Adrenal gland (tissue), 9 donors: ENCODE measurements at regions not wholly inside any gene's neighbourhood (a gene's known extent, or its start where the extent isn't known, plus 50 kb on each side); places are given as distances from the start of the nearest gene placed in this dataset.

Source experiments
- DNase-seq, 7 donors: peaks; one replicate each; pipeline ENCODE4 v3.0.0-alpha.2; 2019 to 2020
- H3K27ac ChIP-seq, 5 donors: fragments of 200-600 bp; sonication (generic) in 4 of 5; 1 replicate in 3 of 5; 2 replicates in 2 of 5; pipeline versions ENCODE4 v1.5.1 to v1.8.0; 2016 to 2020; ENCODE audit warnings: mild to moderate bottlenecking in 1 of 5
- H3K27me3 ChIP-seq: fragments of 200-600 bp; 2 replicates; pipeline ENCODE4 v1.8.0; 2021
- H3K36me3 ChIP-seq, 2 donors: fragments of 200-600 bp; replicated peaks in 1 of 2; 1 replicate in 1 of 2; 2 replicates in 1 of 2; pipeline versions ENCODE4 v1.5.1 to v1.8.0; 2018 to 2022
- H3K4me1 ChIP-seq, 2 donors: fragments of 200-600 bp; replicated peaks in 1 of 2; 1 replicate in 1 of 2; 2 replicates in 1 of 2; pipeline versions ENCODE4 v1.5.1 to v1.8.0; 2018 to 2021
- H3K4me3 ChIP-seq, 4 donors: fragments of 200-600 bp; sonication (generic) in 3 of 4; one replicate each; pipeline ENCODE4 v1.5.1; 2016 to 2018
- H3K9me3 ChIP-seq, 3 donors: fragments of 200-600 bp; sonication (generic) in 1 of 3; replicated peaks in 1 of 3; 1 replicate in 2 of 3; 2 replicates in 1 of 3; pipeline versions ENCODE4 v1.5.1 to v1.8.0; 2016 to 2021
- CTCF ChIP-seq, 6 experiments: fragments of 450-650 bp in 4 of 6; fragments of 200-600 bp in 2 of 6; sonication (generic) in 1 of 6; IDR thresholded peaks; 1 replicate in 5 of 6; 2 replicates in 1 of 6; pipeline versions ENCODE4 v1.5.1 to v1.8.0; 2016 to 2021; ENCODE audit warnings: antibody characterized with exemption in 6 of 6, mild to moderate bottlenecking in 2 of 6, moderate library complexity in 1 of 6
- POLR2A ChIP-seq, 2 donors: fragments of 450-650 bp; IDR thresholded peaks; one replicate each; pipeline ENCODE4 v1.6.1; 2017; ENCODE audit warnings: antibody characterized with exemption in 2 of 2, mild to moderate bottlenecking in 2 of 2, moderate library complexity in 1 of 2
- WGBS, 4 donors: extraction: QIAGEN DNeasy Blood & Tissue Kit in 2 of 4; methylation state at CpG; one replicate each; pipeline versions ENCODE4 v1.1.5 to v1.1.7; 2013 to 2017; 5-methylcytosine and 5-hydroxymethylcytosine counted together
- intact Hi-C, 2 donors: fragments of 100-400 bp; cut with DNase I; formaldehyde crosslinking; loops; one replicate each; pipeline versions ENCODE4 v1.14.1 to v1.15.0; 2022 to 2023
- donor health status: healthy with polysubstance abuse.
- donor health status: Bipolar disorder and iron deficiency.
- donor health status: DM: yes; HTN: yes; CAD: no.
- donor health status: DM: no; HTN: no; CAD: no.
- donor health status: DM: no; HTN: no; CAD: no.

GRCh38 chr5:1973391-1974013 lies 90.8 kb upstream of the IRX4 start:
- no peaks in the 10 kb centered on the region for H3K27me3 ChIP-seq
- TF ChIP-seq CTCF (IDR thresholded peaks at IDR 0.05) (no peak), POLR2A (IDR thresholded peaks at IDR 0.05) (no peak)
- intact Hi-C loops, result no loop called here
- no peaks in the 10 kb centered on the region for H3K4me1 ChIP-seq
- no peak overlapping the region for H3K4me3 ChIP-seq
- 76 to 88% (median 77%) methylated on average over 21 of the region's 21 CpGs for WGBS, 4 donors
- no peaks in the 10 kb centered on the region for H3K9me3 ChIP-seq
- DNase-seq, result no peak
- H3K27ac ChIP-seq, result no peak overlapping the region
- H3K36me3 ChIP-seq, result no peaks in the 10 kb centered on the region

GRCh38 chr5:1971944-1972343 lies 89.2 kb upstream of the IRX4 start:
- no peak for DNase-seq
- WGBS, 4 donors, result 82 to 89% (median 86%) methylated on average over 13 of the region's 13 CpGs
- H3K27ac ChIP-seq, result no peak overlapping the region
- no peaks in the 10 kb centered on the region for H3K9me3 ChIP-seq
- no peaks in the 10 kb centered on the region for H3K4me1 ChIP-seq
- no peaks in the 10 kb centered on the region for H3K36me3 ChIP-seq
- no peak for TF ChIP-seq CTCF (IDR thresholded peaks at IDR 0.05)
- TF ChIP-seq POLR2A (IDR thresholded peaks at IDR 0.05), result no peak
- H3K27me3 ChIP-seq, result no peaks in the 10 kb centered on the region
- intact Hi-C loops, result no loop called here
- no peak overlapping the region for H3K4me3 ChIP-seq

GRCh38 chr5:1967736-1968135 lies 85.0 kb upstream of the IRX4 start:
- Histone ChIP-seq H3K4me1 (no peaks in the 10 kb centered on the region), H3K9me3 (no peaks in the 10 kb centered on the region), H3K4me3 (no peak overlapping the region), H3K27ac (no peak overlapping the region), H3K27me3 (no peaks in the 10 kb centered on the region), H3K36me3 (no peaks in the 10 kb centered on the region)
- WGBS, 4 donors, result 32 to 48% (median 45%) methylated on average over 5 to 6 of the region's 6 CpGs
- no peak for DNase-seq
- intact Hi-C loops, result no loop called here
- TF ChIP-seq POLR2A (IDR thresholded peaks at IDR 0.05), result no peak
- TF ChIP-seq CTCF (IDR thresholded peaks at IDR 0.05), result no peak

- H3K9me3 ChIP-seq, result no peaks in the 10 kb centered on the region
- no peaks in the 10 kb centered on the region for H3K27me3 ChIP-seq
- no peaks in the 10 kb centered on the region for H3K4me1 ChIP-seq
- intact Hi-C loops, result no loop called here
- no peak for DNase-seq
- no peak for TF ChIP-seq CTCF (IDR thresholded peaks at IDR 0.05)
- TF ChIP-seq POLR2A (IDR thresholded peaks at IDR 0.05), result no peak
- 67 to 73% (median 67%) methylated on average over 9 of the region's 9 CpGs for WGBS, 4 donors
- no peaks in the 10 kb centered on the region for H3K36me3 ChIP-seq
- H3K27ac ChIP-seq, result no peak overlapping the region
- H3K4me3 ChIP-seq, result no peak overlapping the region
These were observed 83.7 kb upstream of the IRX4 start for GRCh38 chr5:1966461-1966860.
